ENCODE measurements at regions not wholly inside any gene's neighbourhood (a gene's known extent, or its start where the extent isn't known, plus 50 kb on each side); places are given as distances from the start of the nearest gene placed in this dataset.

GRCh38 chr1:38777464-38777957 lies 82.1 kb downstream of the RRAGC start:
- no peak overlapping the region for H3K4me3 ChIP-seq (replicated peaks in 1 of 3; ENCODE audit: insufficient read depth in 1 of 3, low read depth in 1 of 3, low read length in 3 of 3)
- FAIRE-seq (no peak), DNase-seq (ENCODE audit: low read depth, low spot score) (no peak)
- H4K20me1 ChIP-seq (replicated peaks; ENCODE audit: control insufficient read depth, extremely low read depth, insufficient read depth, low read length), result no peaks in the 10 kb centered on the region
- no peak for TF ChIP-seq FOS (IDR thresholded peaks at IDR 0.05; ENCODE audit: borderline replicate concordance, insufficient read depth, low read length)
- TF ChIP-seq POLR2AphosphoS5 (IDR thresholded peaks at IDR 0.05; ENCODE audit: insufficient read depth, low read depth, low read length), result no peak
- peak; percentile 8 for TF ChIP-seq JUN (IDR thresholded peaks at IDR 0.05; ENCODE audit: borderline replicate concordance, insufficient read depth, insufficient read length, low read depth)
- no peak for TF ChIP-seq MYC (IDR thresholded peaks at IDR 0.05; ENCODE audit: low read depth, low read length)
- TF ChIP-seq EZH2 (IDR thresholded peaks at IDR 0.05; ENCODE audit: borderline replicate concordance, low read depth, low read length, severe bottlenecking), result no peak
- ChIA-PET CTCF (interaction anchor here (1.0 to 1.8 kb wide), 3 partner anchors 10 to 24 kb away, joined by 3 to 4 read pairs (median 3); no protein-coding TSS in a partner anchor), POLR2A (no interaction called here)
- H3K9me3 ChIP-seq (replicated peaks; ENCODE audit: control insufficient read depth, insufficient read depth, low read length), result no peaks in the 10 kb centered on the region
- intact Hi-C loops (cut with micrococcal nuclease) (no loop called here), dilution Hi-C loops (cut with MboI; ENCODE audit: extremely low pct_ligation_motif_present, low sequenced_read_pairs) (no loop called here)
- no peak overlapping the region for H3K9ac ChIP-seq (replicated peaks; ENCODE audit: extremely low read depth, insufficient read depth, low read length)
- no peak overlapping the region for H2AFZ ChIP-seq (ENCODE audit: low read depth, low read length)
- H3K9me1 ChIP-seq (replicated peaks; ENCODE audit: control insufficient read depth, extremely low read depth, insufficient read depth, low read length), result no peaks in the 10 kb centered on the region
- H3K27me3 ChIP-seq (ENCODE audit: control insufficient read depth in 2 of 2, insufficient read depth in 2 of 2, low read length in 2 of 2), result peaks cover 4 to 7% of the 10 kb centered on the region in 2 experiments
- H3K27ac ChIP-seq (ENCODE audit: insufficient read depth, low read depth, low read length), result no peak overlapping the region
- no peak overlapping the region for H3K4me2 ChIP-seq (ENCODE audit: insufficient read depth, low read length)
- H3K4me1 ChIP-seq (ENCODE audit: control insufficient read depth, extremely low read depth, insufficient read depth, low read length), result no peaks in the 10 kb centered on the region
- H3K79me2 ChIP-seq (ENCODE audit: control insufficient read depth, insufficient read depth, low read length), result no peaks in the 10 kb centered on the region
- no peaks in the 10 kb centered on the region for H3K36me3 ChIP-seq (ENCODE audit: control insufficient read depth in 2 of 2, extremely low read depth in 1 of 2, insufficient read depth in 2 of 2, low read length in 2 of 2)
- BruUV-seq (replicated peaks), result no TSS peak

- Histone ChIP-seq H3K4me3 (replicated peaks in 1 of 3; ENCODE audit: insufficient read depth in 1 of 3, low read depth in 1 of 3, low read length in 3 of 3) (no peak overlapping the region), H3K9me1 (replicated peaks; ENCODE audit: control insufficient read depth, extremely low read depth, insufficient read depth, low read length) (no peaks in the 10 kb centered on the region), H2AFZ (ENCODE audit: low read depth, low read length) (no peak overlapping the region), H3K79me2 (ENCODE audit: control insufficient read depth, insufficient read depth, low read length) (no peaks in the 10 kb centered on the region), H3K9ac (replicated peaks; ENCODE audit: extremely low read depth, insufficient read depth, low read length) (no peak overlapping the region), H3K9me3 (replicated peaks; ENCODE audit: control insufficient read depth, insufficient read depth, low read length) (no peaks in the 10 kb centered on the region), H4K20me1 (replicated peaks; ENCODE audit: control insufficient read depth, extremely low read depth, insufficient read depth, low read length) (no peaks in the 10 kb centered on the region), H3K27me3 (ENCODE audit: control insufficient read depth in 2 of 2, insufficient read depth in 2 of 2, low read length in 2 of 2) (peaks cover 2 to 3% of the 10 kb centered on the region in 2 experiments), H3K4me2 (ENCODE audit: insufficient read depth, low read length) (no peak overlapping the region), H3K36me3 (ENCODE audit: control insufficient read depth in 2 of 2, extremely low read depth in 1 of 2, insufficient read depth in 2 of 2, low read length in 2 of 2) (no peaks in the 10 kb centered on the region), H3K27ac (ENCODE audit: insufficient read depth, low read depth, low read length) (no peak overlapping the region), H3K4me1 (ENCODE audit: control insufficient read depth, extremely low read depth, insufficient read depth, low read length) (no peaks in the 10 kb centered on the region)
- dilution Hi-C loops (cut with MboI; ENCODE audit: extremely low pct_ligation_motif_present, low sequenced_read_pairs), result no loop called here
- FAIRE-seq (no peak), DNase-seq (ENCODE audit: low read depth, low spot score) (no peak)
- ChIA-PET CTCF (interaction anchor here (1.8 kb wide), 1 partner anchor 25 kb away, joined by 4 read pairs; no protein-coding TSS in a partner anchor), POLR2A (no interaction called here)
- no peak for TF ChIP-seq EZH2 (IDR thresholded peaks at IDR 0.05; ENCODE audit: borderline replicate concordance, low read depth, low read length, severe bottlenecking)
- intact Hi-C loops (cut with micrococcal nuclease), result no loop called here
- no TSS peak for BruUV-seq (replicated peaks)
Observed at GRCh38 chr1:38776466-38777065, 83.0 kb downstream of the RRAGC start.
